B cell (primary cell): ENCODE measurements at regions not wholly inside any gene's neighbourhood (a gene's known extent, or its start where the extent isn't known, plus 50 kb on each side); places are given as distances from the start of the nearest gene placed in this dataset.

Experiments
- ATAC-seq: fragments of 200-7000 bp; cut with Tn5 transposase; one replicate; pipeline ENCODE4 v1.10.0; 2021; ENCODE audit warnings: low read depth, mild to moderate bottlenecking, moderate number of reproducible peaks, moderate library complexity
- CTCF ChIA-PET: fragments of 350-600 bp; sonication (Branson Sonifier 250); formaldehyde crosslinking; loops from one replicate; lab custom pipeline; 2021; ENCODE audit warnings: antibody characterized with exemption, inconsistent platforms; lab: Charles Lee
- POLR2A ChIA-PET: fragments of 350-600 bp; sonication (Branson Sonifier 250); formaldehyde crosslinking; loops from one replicate; lab custom pipeline; 2021; ENCODE audit warnings: antibody characterized with exemption; lab: Charles Lee
- DNase-seq: peaks from one replicate; pipeline ENCODE4 v3.0.0; 2013
- H2AFZ ChIP-seq: 2 replicates; pipeline ENCODE4 v1.6.1; 2012; ENCODE audit warnings: mild to moderate bottlenecking, low read depth, low read length; ENCODE audit not compliant: insufficient read depth, poor library complexity, severe bottlenecking
- H3K27ac ChIP-seq, 2 donors: 1 replicate in 1 of 2; 2 replicates in 1 of 2; pipeline ENCODE4 v1.5.1; 2012 to 2013; ENCODE audit warnings: low read length in 2 of 2, mild to moderate bottlenecking in 2 of 2, moderate library complexity in 1 of 2
- H3K27me3 ChIP-seq, 4 experiments: fragments of 200-600 bp in 1 of 4; sonication (generic) in 1 of 4; replicated peaks in 1 of 4; 1 replicate in 2 of 4; 2 replicates in 2 of 4; pipeline versions ENCODE4 v1.6.1 to v1.7.0; 2013 to 2016; ENCODE audit warnings: low read length in 3 of 4, mild to moderate bottlenecking in 2 of 4, mixed read lengths in 1 of 4, moderate library complexity in 1 of 4; ENCODE audit not compliant: insufficient read depth in 4 of 4, control insufficient read depth in 3 of 4; ENCODE audit errors: control extremely low read depth in 1 of 4
- H3K36me3 ChIP-seq, 2 experiments: replicated peaks in 1 of 2; 1 replicate in 1 of 2; 2 replicates in 1 of 2; pipeline versions ENCODE4 v1.6.1 to v1.7.1; 2013; ENCODE audit warnings: low read length in 1 of 2; ENCODE audit not compliant: insufficient read depth in 2 of 2, control insufficient read depth in 1 of 2; ENCODE audit errors: control extremely low read depth in 1 of 2, extremely low read depth in 1 of 2
- H3K4me1 ChIP-seq, 2 donors: fragments of 200-600 bp in 1 of 2; sonication (generic) in 1 of 2; 1 replicate in 1 of 2; 2 replicates in 1 of 2; pipeline versions ENCODE4 v1.5.1 to v1.6.1; 2013 to 2017; ENCODE audit warnings: low read length in 2 of 2; ENCODE audit not compliant: control insufficient read depth in 2 of 2, insufficient read depth in 2 of 2
- H3K4me2 ChIP-seq: replicated peaks from 2 replicates; pipeline ENCODE3; 2012; ENCODE audit warnings: mild to moderate bottlenecking, low read depth, low read length; ENCODE audit not compliant: poor library complexity, severe bottlenecking
- H3K4me3 ChIP-seq, 5 experiments: fragments of 200-600 bp in 1 of 5; sonication (generic) in 1 of 5; 1 replicate in 3 of 5; 2 replicates in 2 of 5; pipeline versions ENCODE4 v1.5.1 to v1.7.0; 2011 to 2016; ENCODE audit warnings: low read length in 4 of 5, mild to moderate bottlenecking in 4 of 5, low read depth in 2 of 5, control low read depth in 1 of 5, moderate library complexity in 1 of 5; ENCODE audit not compliant: insufficient read depth in 1 of 5; ENCODE audit errors: control extremely low read depth in 1 of 5, extremely low read depth in 1 of 5
- H3K79me2 ChIP-seq: fragments of 200-600 bp; sonication (generic); one replicate; pipeline ENCODE4 v1.6.0; 2016; ENCODE audit warnings: low read length; ENCODE audit not compliant: control insufficient read depth, insufficient read depth
- H3K9ac ChIP-seq: fragments of 200-600 bp; sonication (generic); 2 replicates; pipeline ENCODE4 v1.6.1; 2017; ENCODE audit warnings: mild to moderate bottlenecking, low read length, moderate library complexity
- H3K9me3 ChIP-seq, 3 donors: one replicate each; pipeline versions ENCODE4 v1.6.1 to v1.7.1; 2013; ENCODE audit warnings: low read length in 2 of 3; ENCODE audit not compliant: control insufficient read depth in 2 of 3, insufficient read depth in 1 of 3; ENCODE audit errors: control extremely low read depth in 1 of 3
- H4K20me1 ChIP-seq: 2 replicates; pipeline ENCODE4 v1.6.0; 2012; ENCODE audit warnings: mild to moderate bottlenecking, low read length; ENCODE audit not compliant: insufficient read depth, control insufficient read depth, poor library complexity, severe bottlenecking
- H3K27ac Mint-ChIP-seq: one replicate; pipeline ENCODE4 v1.8.0; 2021; ENCODE audit warnings: mixed read lengths
- H3K27me3 Mint-ChIP-seq: one replicate; pipeline ENCODE4 v1.8.0; 2021; ENCODE audit warnings: mixed read lengths
- H3K4me1 Mint-ChIP-seq: one replicate; pipeline ENCODE4 v1.8.0; 2021; ENCODE audit warnings: mixed read lengths
- H3K4me3 Mint-ChIP-seq: one replicate; pipeline ENCODE4 v1.8.0; 2021; ENCODE audit warnings: mixed read lengths
- H3K9me3 Mint-ChIP-seq: one replicate; pipeline ENCODE4 v1.8.0; 2022; ENCODE audit warnings: mixed read lengths; ENCODE audit not compliant: insufficient read depth
- EZH2 ChIP-seq: IDR thresholded peaks from 2 replicates; pipeline ENCODE4 v1.6.1; 2012; ENCODE audit warnings: borderline replicate concordance, low read depth, mild to moderate bottlenecking, moderate library complexity, low read length; ENCODE audit not compliant: insufficient read depth, poor library complexity, severe bottlenecking
- WGBS: methylation state at CpG from one replicate; pipeline ENCODE4 v1.1.5; 2013; ENCODE audit warnings: missing lambda C conversion rate; ENCODE audit not compliant: insufficient coverage; 5-methylcytosine and 5-hydroxymethylcytosine counted together
- intact Hi-C: fragments of 100-400 bp; cut with micrococcal nuclease; formaldehyde crosslinking; loops from one replicate; pipeline ENCODE4 v1.10.0; 2022
- TF ChIP-seq, protein P1 (sequence below): fragments of 200-600 bp; IDR thresholded peaks from one replicate; pipeline ENCODE4 v1.8.0; 2022; ENCODE audit warnings: antibody characterized with exemption, mild to moderate bottlenecking

DNA sequence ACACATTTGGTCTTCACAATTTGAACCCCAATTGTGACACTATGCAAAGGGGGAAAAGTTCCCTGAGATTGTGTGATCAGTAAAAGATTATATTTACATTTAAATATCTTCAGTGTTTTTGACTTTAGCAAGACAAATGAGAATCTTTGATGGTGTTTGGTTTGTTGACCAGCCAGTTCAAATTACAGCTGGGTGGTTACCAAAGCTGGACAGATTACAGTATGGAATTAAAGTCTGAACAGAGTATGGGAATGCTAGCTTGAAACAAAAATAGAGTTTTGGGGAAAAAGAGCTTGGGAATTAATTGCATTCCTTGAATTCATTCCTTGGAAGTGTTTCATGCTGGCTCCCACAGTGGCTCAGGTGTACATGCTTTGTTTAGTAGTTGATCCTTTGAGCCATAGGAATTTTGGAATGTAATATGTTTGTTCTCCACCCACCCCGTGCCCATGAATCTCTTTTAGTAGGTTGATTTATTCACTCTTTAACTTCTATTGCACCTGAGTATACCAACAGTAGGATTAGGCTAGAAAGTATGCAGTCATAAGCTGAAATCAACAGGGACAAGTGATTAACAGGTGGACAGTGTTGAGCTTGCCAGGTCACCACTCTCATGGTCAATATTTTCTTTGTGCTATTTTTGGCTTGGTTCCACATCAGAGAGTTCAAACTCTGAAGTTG, 81.1 kb upstream of the HELT start:
- Histone ChIP-seq H3K4me2 (no peak overlapping the region), H3K79me2 (no peaks in the 10 kb centered on the region), H3K27ac (no peak overlapping the region), H3K4me3 (no peak overlapping the region), H3K9ac (no peak overlapping the region), H3K27me3 (peaks cover 0 to 6% (median 0%) of the 10 kb centered on the region in 4 experiments), H3K36me3 (no peaks in the 10 kb centered on the region), H2AFZ (no peak overlapping the region), H3K9me3 (no peaks in the 10 kb centered on the region), H4K20me1 (no peaks in the 10 kb centered on the region), H3K4me1 (no peaks in the 10 kb centered on the region)
- Mint-ChIP-seq H3K27me3 (peaks cover 18% of the 10 kb centered on the region), H3K27ac (no peak overlapping the region), H3K4me1 (no peaks in the 10 kb centered on the region), H3K4me3 (no peak overlapping the region), H3K9me3 (no peaks in the 10 kb centered on the region)
- intact Hi-C loops: no loop called here
- DNase-seq (no peak), ATAC-seq (no peak)
- CTCF ChIA-PET: no interaction called here
- WGBS: no CpG with 5 or more reads among the region's 1 CpG
- POLR2A ChIA-PET: no interaction called here
- TF ChIP-seq, protein P1, sequence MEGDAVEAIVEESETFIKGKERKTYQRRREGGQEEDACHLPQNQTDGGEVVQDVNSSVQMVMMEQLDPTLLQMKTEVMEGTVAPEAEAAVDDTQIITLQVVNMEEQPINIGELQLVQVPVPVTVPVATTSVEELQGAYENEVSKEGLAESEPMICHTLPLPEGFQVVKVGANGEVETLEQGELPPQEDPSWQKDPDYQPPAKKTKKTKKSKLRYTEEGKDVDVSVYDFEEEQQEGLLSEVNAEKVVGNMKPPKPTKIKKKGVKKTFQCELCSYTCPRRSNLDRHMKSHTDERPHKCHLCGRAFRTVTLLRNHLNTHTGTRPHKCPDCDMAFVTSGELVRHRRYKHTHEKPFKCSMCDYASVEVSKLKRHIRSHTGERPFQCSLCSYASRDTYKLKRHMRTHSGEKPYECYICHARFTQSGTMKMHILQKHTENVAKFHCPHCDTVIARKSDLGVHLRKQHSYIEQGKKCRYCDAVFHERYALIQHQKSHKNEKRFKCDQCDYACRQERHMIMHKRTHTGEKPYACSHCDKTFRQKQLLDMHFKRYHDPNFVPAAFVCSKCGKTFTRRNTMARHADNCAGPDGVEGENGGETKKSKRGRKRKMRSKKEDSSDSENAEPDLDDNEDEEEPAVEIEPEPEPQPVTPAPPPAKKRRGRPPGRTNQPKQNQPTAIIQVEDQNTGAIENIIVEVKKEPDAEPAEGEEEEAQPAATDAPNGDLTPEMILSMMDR: no peak
- TF ChIP-seq EZH2: no peak

GRCh38 chr4:184937745-184938144, 80.5 kb upstream of the HELT start:
- H3K4me2 ChIP-seq: no peak overlapping the region
- H3K79me2 ChIP-seq: no peaks in the 10 kb centered on the region
- no peak overlapping the region for H3K4me3 ChIP-seq
- peaks cover 0 to 6% (median 0%) of the 10 kb centered on the region in 4 experiments for H3K27me3 ChIP-seq
- no peaks in the 10 kb centered on the region for H3K4me1 ChIP-seq
- no peak overlapping the region for H2AFZ ChIP-seq
- no peaks in the 10 kb centered on the region for H4K20me1 ChIP-seq
- H3K4me1 Mint-ChIP-seq: no peaks in the 10 kb centered on the region
- H3K27ac ChIP-seq: no peak overlapping the region
- no peaks in the 10 kb centered on the region for H3K9me3 ChIP-seq
- H3K36me3 ChIP-seq: no peaks in the 10 kb centered on the region
- peaks cover 18% of the 10 kb centered on the region for H3K27me3 Mint-ChIP-seq
- no peak overlapping the region for H3K27ac Mint-ChIP-seq
- ChIA-PET CTCF (interaction anchor here (0.7 kb wide), 1 partner anchor 674 kb away, joined by 3 read pairs; no protein-coding TSS in a partner anchor), POLR2A (no interaction called here)
- intact Hi-C loops: no loop called here
- H3K4me3 Mint-ChIP-seq: no peak overlapping the region
- no peaks in the 10 kb centered on the region for H3K9me3 Mint-ChIP-seq
- DNase-seq (no peak), ATAC-seq (no peak)
- no peak overlapping the region for H3K9ac ChIP-seq
- WGBS: 89% methylated on average over 6 of the region's 10 CpGs
- no peak for TF ChIP-seq EZH2
- TF ChIP-seq, protein P1: no peak
